ENCODE measurements at regions not wholly inside any gene's neighbourhood (a gene's known extent, or its start where the extent isn't known, plus 50 kb on each side); places are given as distances from the start of the nearest gene placed in this dataset.

- Histone ChIP-seq H2AFZ (ENCODE audit: low read depth) (no peak overlapping the region), H3K27ac (ENCODE audit: low read depth in 2 of 2, low read length in 1 of 2) (no peak overlapping the region), H3K79me2 (ENCODE audit: insufficient read depth) (no peaks in the 10 kb centered on the region), H3K4me2 (no peak overlapping the region), H3K4me3 (ENCODE audit: low read depth in 2 of 2, low read length in 1 of 2) (no peak overlapping the region), H3K9me3 (no peaks in the 10 kb centered on the region), H4K20me1 (ENCODE audit: insufficient read depth) (no peaks in the 10 kb centered on the region), H3K27me3 (ENCODE audit: insufficient read depth) (no peaks in the 10 kb centered on the region), H3K4me1 (ENCODE audit: control insufficient read depth in 1 of 2, insufficient read depth in 2 of 2, low read depth in 1 of 2, low read length in 1 of 2) (no peaks in the 10 kb centered on the region), H3F3A (replicated peaks; ENCODE audit: insufficient read depth) (no peaks in the 10 kb centered on the region), H3K9ac (no peak overlapping the region), H3K36me3 (replicated peaks in 1 of 2; ENCODE audit: control insufficient read depth in 1 of 2, insufficient read depth in 2 of 2, low read length in 1 of 2) (no peaks in the 10 kb centered on the region), H3K9me2 (no peaks in the 10 kb centered on the region)
- WGBS (ENCODE audit: low lambda C conversion rate) = 32% methylated on average over 5 of the region's 5 CpGs
- no peak for DNase-seq
- ChIA-PET POLR2A (no interaction called here), CTCF (interaction anchor here (1.3 kb wide), 1 partner anchor 36 kb away, joined by 4 read pairs; no protein-coding TSS in a partner anchor)
- TF ChIP-seq CTCF (IDR thresholded peaks at IDR 0.05) (no peak), RAD21 (IDR thresholded peaks at IDR 0.05; ENCODE audit: low read length) (no peak), EZH2phosphoT487 (IDR thresholded peaks at IDR 0.05; ENCODE audit: borderline replicate concordance, low read depth) (no peak), RXRA (IDR thresholded peaks at IDR 0.05; ENCODE audit: borderline replicate concordance, low read depth) (no peak)
These were observed 79.2 kb downstream of the BOD1 start for GRCh38 chr5:173537228-173537627.

GRCh38 chr5:173535976-173536639, 80.3 kb downstream of the BOD1 start:
- H2AFZ ChIP-seq (ENCODE audit: low read depth) = no peak overlapping the region
- H3F3A ChIP-seq (replicated peaks; ENCODE audit: insufficient read depth) = no peaks in the 10 kb centered on the region
- no peak for TF ChIP-seq MXI1 (IDR thresholded peaks at IDR 0.05; ENCODE audit: low read depth, low read length)
- TF ChIP-seq RAD21 (IDR thresholded peaks at IDR 0.05; ENCODE audit: low read length) = no peak
- TF ChIP-seq SMC3 (IDR thresholded peaks at IDR 0.05; ENCODE audit: low read depth, low read length) = no peak
- TF ChIP-seq FOXJ3 (CRISPR knock-in tag; IDR thresholded peaks at IDR 0.05) = no peak
- no peak for TF ChIP-seq SIN3A (IDR thresholded peaks at IDR 0.05; ENCODE audit: borderline replicate concordance, low read depth, low read length)
- TF ChIP-seq JUND (IDR thresholded peaks at IDR 0.05) = no peak
- TF ChIP-seq RCOR1 (IDR thresholded peaks at IDR 0.05; ENCODE audit: low read length) = no peak
- TF ChIP-seq NRF1 (IDR thresholded peaks at IDR 0.05; ENCODE audit: low read depth, low read length) = no peak
- no peak for TF ChIP-seq CTCF (IDR thresholded peaks at IDR 0.05)
- no peak for TF ChIP-seq YY1 (IDR thresholded peaks at IDR 0.05; ENCODE audit: low read depth)
- TF ChIP-seq TAF1 (IDR thresholded peaks at IDR 0.05; ENCODE audit: borderline replicate concordance, low read depth, low read length) = no peak
- TF ChIP-seq REST (IDR thresholded peaks at IDR 0.05; ENCODE audit: low read depth, low read length) = no peak
- no peak for TF ChIP-seq PBX3 (IDR thresholded peaks at IDR 0.05)
- TF ChIP-seq FOXM1 (IDR thresholded peaks at IDR 0.05; ENCODE audit: low read depth) = no peak
- no peak for TF ChIP-seq MEF2A (IDR thresholded peaks at IDR 0.05; ENCODE audit: borderline replicate concordance, low read depth)
- no peak for TF ChIP-seq EP300 (IDR thresholded peaks at IDR 0.05; ENCODE audit: borderline replicate concordance in 1 of 2, low read depth in 1 of 2, low read length in 1 of 2)
- TF ChIP-seq RXRA (IDR thresholded peaks at IDR 0.05; ENCODE audit: borderline replicate concordance, low read depth) = no peak
- H3K36me3 ChIP-seq (replicated peaks in 1 of 2; ENCODE audit: control insufficient read depth in 1 of 2, insufficient read depth in 2 of 2, low read length in 1 of 2) = no peaks in the 10 kb centered on the region
- no peaks in the 10 kb centered on the region for H4K20me1 ChIP-seq (ENCODE audit: insufficient read depth)
- H3K9me3 ChIP-seq = no peaks in the 10 kb centered on the region
- no peak for DNase-seq
- no peaks in the 10 kb centered on the region for H3K27me3 ChIP-seq (ENCODE audit: insufficient read depth)
- no peak overlapping the region for H3K4me3 ChIP-seq (ENCODE audit: low read depth in 2 of 2, low read length in 1 of 2)
- no peak overlapping the region for H3K27ac ChIP-seq (ENCODE audit: low read depth in 2 of 2, low read length in 1 of 2)
- CTCF ChIA-PET = interaction anchor here (0.6 to 1.3 kb wide), 2 partner anchors 28 to 37 kb away, joined by 3 to 4 read pairs; no protein-coding TSS in a partner anchor
- POLR2A ChIA-PET = no interaction called here
- H3K4me2 ChIP-seq = no peak overlapping the region
- H3K9ac ChIP-seq = no peak overlapping the region
- H3K4me1 ChIP-seq (ENCODE audit: control insufficient read depth in 1 of 2, insufficient read depth in 2 of 2, low read depth in 1 of 2, low read length in 1 of 2) = no peaks in the 10 kb centered on the region
- no peaks in the 10 kb centered on the region for H3K79me2 ChIP-seq (ENCODE audit: insufficient read depth)
- WGBS (ENCODE audit: low lambda C conversion rate) = 1% methylated on average over 3 of the region's 3 CpGs
- no peaks in the 10 kb centered on the region for H3K9me2 ChIP-seq
